SK-N-MC (cell line): ENCODE measurements at regions not wholly inside any gene's neighbourhood (a gene's known extent, or its start where the extent isn't known, plus 50 kb on each side); places are given as distances from the start of the nearest gene placed in this dataset.

Source experiments
- EZH2 ChIP-seq: fragments of 200-600 bp; sonication (generic); IDR thresholded peaks from one replicate; pipeline ENCODE4 v1.6.1; 2017; ENCODE audit warnings: antibody characterized with exemption
- FOXP2 ChIP-seq: optimal IDR thresholded peaks from 2 replicates; pipeline ENCODE3; 2011; ENCODE audit warnings: mild to moderate bottlenecking, moderate library complexity; ENCODE audit not compliant: insufficient read depth; ENCODE audit errors: extremely low read length, control extremely low read depth
- POLR2AphosphoS5 ChIP-seq: IDR thresholded peaks from 2 replicates; pipeline ENCODE4 v1.6.1; 2012; ENCODE audit warnings: mild to moderate bottlenecking, low read depth, low read length, borderline replicate concordance

DNA sequence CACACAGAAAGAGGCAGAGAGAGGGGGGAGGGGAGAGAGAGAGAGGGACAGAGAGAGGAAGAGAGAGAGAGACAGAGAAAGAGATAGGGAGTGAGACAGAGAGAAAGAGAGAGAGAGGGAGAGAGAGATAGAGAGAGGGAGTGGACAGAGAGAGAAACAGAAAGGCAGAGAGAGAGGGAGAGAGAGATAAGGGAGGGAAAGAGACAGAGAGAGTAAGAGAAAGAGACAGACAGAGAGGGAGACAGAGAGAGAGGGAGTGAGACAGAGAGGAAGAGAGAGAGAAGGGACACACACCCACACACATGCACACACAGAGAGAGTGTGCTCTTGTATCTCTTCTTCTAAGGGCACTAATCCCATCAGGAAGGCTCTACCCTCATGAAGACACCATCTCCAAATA lies 103.2 kb upstream of the ESRRB start:
- TF ChIP-seq POLR2AphosphoS5 (no peak), EZH2 (no peak), FOXP2 (no peak)
